NCI-H2171 (cell line): ENCODE measurements at regions not wholly inside any gene's neighbourhood (a gene's known extent, or its start where the extent isn't known, plus 50 kb on each side); places are given as distances from the start of the nearest gene placed in this dataset.

Experiments used
- DNase-seq: peaks from one replicate; lab custom pipeline; 2025; lab: John Stamatoyannopoulos, UW

- DNase-seq, result no peak
Observed at GRCh38 chr3:132829101-132829500, 106.9 kb upstream of the NPHP3 start.

- no peak for DNase-seq
Observed at GRCh38 chr3:132822837-132823236, 100.6 kb upstream of the NPHP3 start.

- DNase-seq, result peak; percentile 67
Observed at GRCh38 chr3:132822266-132822665, 100.1 kb upstream of the NPHP3 start.

DNA sequence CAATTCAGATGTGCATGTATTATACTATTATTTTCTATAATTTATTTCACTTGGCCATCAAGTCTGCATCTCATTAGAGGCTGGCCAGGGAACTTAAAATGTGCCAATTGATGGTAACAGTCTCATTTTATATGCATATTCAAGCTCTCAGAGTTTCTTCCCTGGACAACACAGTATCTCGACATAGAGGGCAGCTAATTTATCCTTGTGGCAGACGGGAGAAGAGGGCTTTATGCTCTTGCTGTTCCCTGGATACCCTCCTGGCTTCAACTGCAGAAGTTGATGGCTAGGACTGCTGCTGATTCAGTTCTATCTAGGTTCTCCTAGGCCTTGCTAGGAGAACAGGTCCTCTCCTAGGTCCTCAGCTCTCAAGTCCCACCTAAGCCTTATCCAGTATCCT lies 99.1 kb upstream of the NPHP3 start:
- no peak for DNase-seq

DNA sequence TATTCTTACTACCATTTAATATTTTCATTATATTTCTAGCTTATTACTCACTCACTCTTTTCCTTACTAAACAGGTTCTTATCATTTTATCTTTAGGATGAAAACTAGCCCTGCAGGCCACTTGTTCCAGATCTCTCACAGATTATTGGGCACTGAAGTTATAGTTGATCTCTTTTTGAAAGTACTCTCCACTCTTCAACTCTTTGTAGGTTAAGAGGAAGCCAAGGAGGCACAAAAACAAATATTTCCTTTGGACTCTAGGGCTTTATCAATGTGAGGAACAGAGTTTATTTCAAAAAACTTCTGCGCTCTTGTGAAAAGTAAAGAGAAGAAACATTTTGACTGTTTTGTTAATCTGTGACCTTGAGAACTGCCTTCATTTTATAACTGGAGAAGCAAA lies 96.0 kb upstream of the NPHP3 start:
- DNase-seq, result no peak

DNA sequence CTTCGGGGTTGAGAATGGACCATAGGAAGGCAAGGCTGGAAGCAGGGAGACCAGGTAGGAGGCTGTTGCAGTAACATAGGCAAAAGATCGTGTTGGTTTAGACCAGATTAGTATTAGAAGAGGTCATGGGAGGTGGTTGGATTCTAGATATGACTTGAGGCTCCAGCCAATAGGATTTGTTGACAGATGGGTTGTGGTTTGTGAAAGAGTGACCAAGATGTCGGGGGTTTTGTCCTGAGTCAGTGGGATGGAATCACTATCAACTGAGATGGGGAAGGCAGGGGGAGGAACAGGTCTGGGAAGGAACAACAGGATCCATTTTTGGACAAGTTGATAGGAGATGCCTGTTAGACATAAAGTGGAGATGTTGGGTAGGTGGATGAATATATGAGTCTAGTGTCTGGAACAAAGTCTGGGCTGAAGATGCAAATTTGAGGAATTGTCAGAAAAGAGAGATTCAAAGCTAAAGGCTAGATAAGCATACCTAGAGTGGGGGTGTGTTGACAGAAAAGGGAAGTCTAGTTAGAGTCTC lies 95.5 kb upstream of the NPHP3 start:
- no peak for DNase-seq

- DNase-seq, result no peak
Observed at GRCh38 chr3:132805071-132805470, 82.9 kb upstream of the NPHP3 start.

DNA sequence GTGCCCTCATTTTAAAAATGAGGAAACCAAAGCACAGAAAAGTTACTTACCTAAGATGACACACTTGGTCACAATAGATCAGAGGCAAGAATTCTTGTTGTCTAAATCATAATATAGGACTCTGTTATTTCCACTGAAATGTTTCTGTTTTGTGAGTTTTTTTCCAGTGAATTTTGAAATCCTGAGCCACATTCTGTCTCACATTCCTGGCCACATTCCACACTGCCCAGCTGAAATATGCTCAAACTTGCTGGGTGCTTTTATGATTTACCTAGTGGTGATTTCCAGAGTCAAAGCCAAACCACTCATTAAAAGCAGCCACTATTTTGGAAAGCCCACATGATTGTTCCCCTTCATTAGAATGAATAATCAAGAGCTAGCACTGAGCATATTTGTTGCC lies 82.3 kb upstream of the NPHP3 start:
- no peak for DNase-seq

DNA sequence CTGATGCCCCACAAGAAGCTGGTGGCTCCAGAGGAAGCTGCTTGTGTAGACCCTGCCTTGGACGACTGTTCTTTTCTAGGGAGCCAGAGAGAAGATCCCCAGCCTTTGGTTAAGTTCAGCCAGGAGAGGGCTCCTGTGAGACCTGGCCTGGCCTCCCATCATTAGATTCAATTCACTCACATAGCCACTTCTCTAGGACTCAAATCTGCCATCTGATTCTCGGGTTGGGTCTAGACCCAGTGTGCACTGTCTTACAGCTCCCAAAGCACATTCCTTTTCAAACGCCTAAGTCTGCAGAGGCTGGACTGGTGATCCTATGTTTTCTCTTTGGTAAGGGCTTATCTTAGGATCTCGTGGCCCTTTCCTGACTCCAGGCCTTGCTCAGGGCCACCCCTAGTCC lies 81.7 kb upstream of the NPHP3 start:
- no peak for DNase-seq

GRCh38 chr3:132800958-132801357 lies 78.7 kb upstream of the NPHP3 start:
- DNase-seq, result no peak

DNA sequence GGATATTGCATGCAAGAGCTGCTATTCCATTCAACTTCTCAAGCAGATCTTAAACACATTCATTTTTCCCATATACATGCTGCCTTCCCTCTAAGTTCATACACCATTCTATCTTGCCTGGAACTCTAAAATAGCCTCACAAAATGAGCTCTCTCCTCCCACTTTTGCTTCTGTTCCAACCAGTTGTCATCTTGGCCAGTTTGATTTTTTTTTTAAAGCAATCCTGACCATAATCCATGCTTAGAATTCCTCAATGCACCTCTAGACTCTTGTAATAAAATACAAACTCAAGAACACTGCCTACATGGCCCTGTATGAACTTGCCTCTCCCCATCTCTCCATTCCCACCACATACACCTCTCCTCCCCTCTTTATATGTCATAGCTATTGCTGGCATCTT lies 68.6 kb upstream of the NPHP3 start:
- no peak for DNase-seq

DNA sequence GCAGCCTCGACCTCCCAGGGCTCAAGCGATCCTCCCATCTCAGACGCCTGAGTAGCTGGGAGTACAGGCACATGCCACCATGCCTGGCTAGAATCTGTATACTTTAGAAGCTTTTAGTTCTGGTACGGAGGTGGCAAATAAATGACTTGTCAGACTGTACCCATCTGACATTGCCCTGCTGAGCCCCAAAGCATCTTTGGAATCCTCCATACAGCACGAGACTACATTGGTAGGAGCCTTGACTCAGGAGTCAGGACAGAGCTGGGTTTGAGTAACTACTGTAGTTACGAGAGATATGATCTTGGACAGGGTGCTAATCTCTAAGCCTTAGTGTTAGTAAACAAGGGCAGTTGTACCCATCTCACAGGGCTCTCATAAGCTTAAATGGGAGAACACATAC lies 67.8 kb upstream of the NPHP3 start:
- DNase-seq, result no peak

GRCh38 chr3:132788301-132788671 lies 66.1 kb upstream of the NPHP3 start:
- DNase-seq, result no peak

GRCh38 chr3:132787616-132788300 lies 65.5 kb upstream of the NPHP3 start:
- DNase-seq, result no peak

DNA sequence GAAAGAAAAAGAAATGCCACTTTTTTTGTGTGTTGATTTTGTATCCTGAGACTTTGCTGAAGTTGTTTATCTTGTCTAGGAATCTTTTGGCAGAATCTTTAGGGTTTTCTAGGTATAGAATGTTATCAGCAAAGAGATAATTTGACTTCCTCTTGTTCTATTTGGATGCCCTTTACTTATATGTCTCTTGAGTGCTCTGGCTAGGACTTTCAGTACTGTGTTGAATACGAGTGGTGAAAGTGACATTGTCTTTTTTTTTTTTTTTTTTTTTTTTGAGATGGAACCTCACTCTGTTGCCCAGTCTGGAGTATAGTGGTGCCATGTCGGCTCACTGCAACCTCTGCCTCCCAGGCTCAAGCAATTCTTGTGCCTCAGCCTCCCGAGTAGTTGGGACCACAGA lies 64.7 kb upstream of the NPHP3 start:
- no peak for DNase-seq

- DNase-seq, result no peak
Observed at GRCh38 chr3:132785292-132785691, 63.1 kb upstream of the NPHP3 start.

- no peak for DNase-seq
Observed at GRCh38 chr3:132784502-132785025, 62.4 kb upstream of the NPHP3 start.

DNA sequence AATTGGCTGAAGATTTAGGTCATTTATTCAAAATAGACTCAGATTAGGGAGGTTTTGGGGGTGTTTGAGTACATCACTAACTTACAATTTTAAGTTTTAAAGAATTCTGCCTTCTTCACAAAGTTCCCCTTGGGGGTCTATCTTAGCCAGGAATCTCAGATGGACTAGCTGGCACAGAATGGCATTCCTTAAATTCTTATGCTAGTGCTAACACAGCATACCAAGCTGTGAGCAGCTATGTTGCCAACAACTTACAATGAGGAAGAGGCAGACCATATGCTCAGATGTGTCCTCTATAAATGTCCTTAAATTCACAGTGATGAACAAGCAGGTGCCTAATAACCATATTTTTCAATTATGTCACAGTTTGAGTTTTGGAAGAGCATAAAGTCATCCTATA lies 60.9 kb upstream of the NPHP3 start:
- DNase-seq, result no peak

DNA sequence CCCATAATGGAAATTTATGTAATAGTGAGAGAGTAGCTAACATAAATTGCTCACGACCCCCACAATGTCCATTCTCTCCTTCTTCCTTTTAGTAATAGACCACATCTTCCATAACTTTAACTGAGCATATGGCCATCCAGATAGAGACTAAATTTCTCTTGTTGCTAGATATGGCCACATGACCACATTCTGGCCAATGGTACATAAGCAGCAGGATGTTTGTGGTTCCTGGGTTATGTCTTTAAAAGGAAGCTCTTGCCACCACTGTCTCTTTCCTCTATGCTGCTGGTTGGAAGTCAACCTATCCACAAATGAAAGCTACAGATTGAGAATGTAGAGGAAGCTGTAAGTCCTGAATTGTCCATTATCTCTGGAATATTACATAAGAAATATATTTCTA lies 59.7 kb upstream of the NPHP3 start:
- no peak for DNase-seq

GRCh38 chr3:132777171-132777570 lies 55.0 kb upstream of the NPHP3 start:
- no peak for DNase-seq

DNA sequence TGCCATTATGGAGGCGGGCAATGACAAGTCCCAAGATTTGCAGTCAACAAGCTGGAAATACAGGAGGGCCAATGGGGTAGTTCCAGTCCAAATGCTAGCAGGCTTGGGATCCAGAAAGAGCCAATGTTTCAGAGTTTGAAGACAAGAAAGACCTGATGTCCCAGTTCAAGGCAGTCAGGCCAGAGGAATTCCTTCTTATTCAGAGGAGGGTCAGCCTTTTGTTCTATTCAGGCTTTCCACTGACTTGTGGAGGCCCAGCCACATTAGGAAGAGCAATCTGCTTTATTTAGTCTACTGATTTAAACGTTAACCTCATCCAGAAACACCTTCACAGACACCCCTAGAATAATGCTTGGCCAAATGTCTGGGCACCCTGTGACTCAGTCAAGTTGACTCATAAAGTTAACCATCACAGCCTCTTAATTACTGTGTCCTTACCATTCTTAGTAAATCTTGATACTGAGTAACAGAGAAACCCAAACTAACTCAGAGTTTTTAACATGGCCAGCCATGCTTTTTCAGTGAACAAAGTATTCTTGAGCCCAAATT lies 50.9 kb upstream of the NPHP3 start:
- DNase-seq, result no peak

DNA sequence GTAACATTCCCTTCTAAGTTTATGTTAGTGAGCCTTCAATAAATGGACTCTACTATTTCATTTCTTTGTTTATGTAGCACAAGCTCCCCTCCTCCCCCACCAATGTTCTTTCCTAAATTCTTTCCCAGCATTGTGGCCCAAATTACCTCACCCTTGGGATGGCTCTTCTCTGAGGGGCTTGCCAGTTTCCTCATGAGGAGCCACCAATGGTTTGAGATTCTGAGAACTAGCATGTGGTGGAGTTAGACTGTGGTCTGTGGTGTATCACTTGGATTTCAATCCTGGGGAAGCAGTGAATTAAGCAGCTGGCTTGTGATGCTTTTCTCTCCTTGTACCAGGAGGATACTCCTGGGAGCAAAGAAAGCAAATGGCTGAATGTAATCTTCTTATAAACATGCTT lies 50.0 kb upstream of the NPHP3 start:
- no peak for DNase-seq
